HL-60/S4 treated with retinoic acid at 250 ng/mL for 4 days and 3 days (cell line): ENCODE measurements at regions not wholly inside any gene's neighbourhood (a gene's known extent, or its start where the extent isn't known, plus 50 kb on each side); places are given as distances from the start of the nearest gene placed in this dataset.

ENCODE experiments used
- in situ Hi-C: fragments of 300-500 bp; cut with MboI; formaldehyde crosslinking; loops from 2 replicates; pipeline ENCODE4 v1.7.0; 2022; ENCODE audit warnings: low sequenced_read_pairs

- in situ Hi-C loops, result no loop called here
Observed at GRCh38 chr20:23187751-23188150, 101.6 kb upstream of the CD93 start.

GRCh38 chr20:23186808-23187207, 100.7 kb upstream of the CD93 start:
- in situ Hi-C loops, result no loop called here

- in situ Hi-C loops, result no loop called here
Observed at GRCh38 chr20:23180451-23180921, 94.4 kb upstream of the CD93 start.

- in situ Hi-C loops, result no loop called here
Observed at GRCh38 chr20:23179766-23180403, 93.8 kb upstream of the CD93 start.

GRCh38 chr20:23178806-23179205, 92.7 kb upstream of the CD93 start:
- in situ Hi-C loops, result no loop called here

- in situ Hi-C loops, result no loop called here
Observed at GRCh38 chr20:23174821-23175220, 88.7 kb upstream of the CD93 start.

- in situ Hi-C loops, result no loop called here
Observed at GRCh38 chr20:23167431-23167830, 81.3 kb upstream of the CD93 start.

- in situ Hi-C loops, result no loop called here
Observed at GRCh38 chr20:23166563-23166962, 80.4 kb upstream of the CD93 start.

GRCh38 chr20:23165964-23166363, 79.8 kb upstream of the CD93 start:
- in situ Hi-C loops, result no loop called here

- in situ Hi-C loops, result no loop called here
Observed at GRCh38 chr20:23165307-23165750, 79.2 kb upstream of the CD93 start.

- in situ Hi-C loops, result no loop called here
Observed at GRCh38 chr20:23164176-23164601, 78.1 kb upstream of the CD93 start.

- in situ Hi-C loops, result no loop called here
Observed at GRCh38 chr20:23163562-23163961, 77.4 kb upstream of the CD93 start.

- in situ Hi-C loops, result no loop called here
Observed at GRCh38 chr20:23162887-23163286, 76.8 kb upstream of the CD93 start.

GRCh38 chr20:23161968-23162696, 76.0 kb upstream of the CD93 start:
- in situ Hi-C loops, result no loop called here

- in situ Hi-C loops, result no loop called here
Observed at GRCh38 chr20:23161244-23161891, 75.2 kb upstream of the CD93 start.

GRCh38 chr20:23160536-23161243, 74.6 kb upstream of the CD93 start:
- in situ Hi-C loops, result no loop called here

GRCh38 chr20:23159947-23160318, 73.8 kb upstream of the CD93 start:
- in situ Hi-C loops, result no loop called here

GRCh38 chr20:23159256-23159946, 73.3 kb upstream of the CD93 start:
- in situ Hi-C loops, result no loop called here

GRCh38 chr20:23157734-23158133, 71.6 kb upstream of the CD93 start:
- in situ Hi-C loops, result no loop called here

GRCh38 chr20:23156842-23157423, 70.8 kb upstream of the CD93 start:
- in situ Hi-C loops, result no loop called here
